A204.1 (cell line): ENCODE measurements at regions not wholly inside any gene's neighbourhood (a gene's known extent, or its start where the extent isn't known, plus 50 kb on each side); places are given as distances from the start of the nearest gene placed in this dataset.
"Not testable (repeated sequence)": the region's sequence is repeated elsewhere in the genome, so short reads cannot be mapped to it uniquely, and the experiment has no call there.

ENCODE experiments used
- FAIRE-seq: peaks from 2 replicates; lab custom pipeline; 2012; peaks lifted over from hg19 to GRCh38; lab: Jason Lieb, UNC

DNA sequence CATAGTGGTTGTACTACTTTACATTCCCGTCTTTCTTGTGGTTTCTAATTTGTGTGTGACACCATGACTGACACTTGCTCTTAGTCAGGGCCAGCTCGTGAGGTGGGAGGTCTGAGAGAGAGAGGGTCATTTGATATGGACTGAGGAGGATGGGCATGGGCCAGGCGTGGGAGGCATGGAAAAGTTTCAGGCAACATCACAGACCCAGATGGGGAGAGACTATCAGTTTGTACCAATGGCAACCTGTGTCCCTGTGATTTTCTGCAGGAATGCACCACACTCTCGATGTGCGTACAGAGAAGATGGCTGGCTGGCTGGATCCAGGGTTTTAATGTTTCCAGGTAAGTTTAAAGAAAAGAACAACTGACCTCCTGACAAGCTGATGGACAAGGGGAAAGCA, 273.6 kb downstream of the CYRIA start:
- FAIRE-seq = no peak

DNA sequence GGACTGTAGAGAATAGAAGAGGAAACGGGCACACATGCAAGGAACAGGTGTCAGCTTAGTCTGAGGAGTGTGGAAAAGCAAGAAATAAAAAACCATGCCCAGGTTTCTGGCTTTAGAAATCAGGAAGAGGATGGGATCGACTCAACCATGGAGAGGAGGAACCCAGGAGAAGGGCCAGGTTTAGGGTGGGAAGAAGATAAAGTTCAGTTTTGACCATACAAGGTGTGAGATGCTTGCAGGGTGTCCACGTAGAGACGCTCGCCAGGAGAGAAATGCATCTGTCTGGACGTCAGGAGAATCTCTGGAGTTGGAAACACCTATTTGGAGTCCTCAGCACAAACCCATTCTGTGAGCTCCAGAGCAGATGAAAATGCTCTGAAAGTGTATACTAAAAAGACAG, 275.1 kb downstream of the CYRIA start:
- FAIRE-seq = no peak

DNA sequence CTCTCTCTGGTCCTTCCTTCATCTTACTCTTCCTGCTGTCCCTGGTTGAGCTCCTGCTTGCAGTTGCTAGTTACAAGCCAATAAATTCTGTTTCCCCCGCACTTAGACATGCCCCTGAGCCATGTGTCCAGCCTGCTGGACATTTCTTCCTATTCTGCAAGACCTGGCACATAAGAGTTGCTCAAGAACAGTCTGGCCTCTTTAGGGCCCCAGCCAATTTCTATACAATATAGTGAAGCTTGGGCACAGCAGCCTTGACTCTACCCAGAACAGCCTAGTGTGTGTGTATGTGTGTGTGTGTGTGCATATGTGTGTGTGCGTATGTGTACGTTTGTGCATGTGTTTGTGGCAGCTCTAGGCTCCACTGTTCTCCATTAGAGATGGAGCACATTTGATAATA, 276.0 kb downstream of the CYRIA start:
- no peak for FAIRE-seq

DNA sequence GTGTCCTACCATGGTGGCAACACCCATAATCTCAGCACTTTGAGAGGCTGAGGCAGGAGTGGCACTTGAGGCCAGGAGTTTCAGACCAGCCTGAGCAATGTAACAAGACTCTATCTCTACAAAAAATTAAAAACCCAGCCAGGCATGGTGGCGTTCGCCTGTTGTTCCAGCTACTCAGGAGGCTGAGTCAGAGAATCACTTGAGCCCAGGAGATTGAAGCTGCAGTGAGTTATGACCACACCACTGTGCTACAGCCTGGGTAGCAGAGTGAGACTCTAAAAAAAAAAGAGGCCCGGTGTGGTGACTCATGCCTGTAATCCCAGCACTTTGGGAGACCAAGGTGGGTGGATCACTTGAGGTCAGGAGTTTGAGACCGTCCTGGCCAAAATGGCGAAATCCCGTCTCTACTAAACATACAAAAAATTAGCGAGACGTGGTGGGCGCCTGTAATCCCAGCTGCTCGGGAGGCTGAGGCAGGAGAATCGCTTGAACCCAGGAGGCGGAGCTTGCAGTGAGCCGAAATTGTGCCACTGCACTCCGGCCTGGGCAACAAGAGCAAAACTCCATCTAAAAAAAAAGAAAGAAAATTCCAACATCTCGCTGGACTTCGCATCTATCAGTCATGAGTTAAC, 277.3 kb downstream of the CYRIA start:
- FAIRE-seq = not testable (repeated sequence)

DNA sequence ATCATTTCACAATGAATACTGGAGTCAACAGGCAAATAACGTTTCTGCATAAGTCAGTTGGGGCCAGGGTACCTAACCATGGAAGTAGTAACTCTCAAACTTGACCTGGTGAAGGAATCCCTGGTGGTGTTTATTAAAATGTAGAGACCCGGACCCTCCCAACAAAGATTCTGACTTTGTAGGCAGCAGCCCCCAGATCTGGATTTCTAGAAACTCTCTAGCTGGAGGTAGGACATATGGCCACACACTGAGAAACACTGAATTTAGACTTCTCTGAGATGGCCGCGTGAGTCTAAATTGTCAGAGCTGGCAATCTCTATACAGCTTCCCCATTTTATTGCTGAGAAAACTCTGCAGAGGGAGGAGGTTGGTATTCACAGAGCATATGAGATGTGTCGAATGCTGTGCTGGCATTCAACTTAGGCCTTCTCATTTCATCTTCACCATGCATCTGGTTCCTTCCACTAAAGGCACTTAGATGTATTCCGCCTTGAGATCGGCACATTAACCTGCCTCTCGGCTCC, 278.1 kb downstream of the CYRIA start:
- FAIRE-seq = no peak

DNA sequence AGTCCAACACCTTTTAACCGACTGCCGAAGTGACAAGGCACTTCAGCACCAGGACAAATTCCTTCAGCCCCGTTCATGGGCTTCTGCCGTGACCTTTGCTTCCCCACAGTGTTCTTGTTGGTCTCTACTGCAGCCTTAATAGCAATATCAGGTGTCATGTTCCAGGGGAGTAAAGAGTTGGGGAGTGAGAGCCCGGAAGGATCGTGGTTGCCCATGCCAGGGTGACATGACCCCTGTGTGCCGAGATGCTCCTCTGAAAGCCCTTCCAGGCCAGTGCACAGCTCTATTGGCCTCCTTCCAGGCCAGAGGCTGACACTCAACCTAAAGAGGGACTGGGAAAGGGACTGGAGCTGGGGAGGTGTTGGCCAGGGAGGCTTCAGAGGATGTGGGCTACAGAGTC, 279.2 kb downstream of the CYRIA start:
- FAIRE-seq = no peak

DNA sequence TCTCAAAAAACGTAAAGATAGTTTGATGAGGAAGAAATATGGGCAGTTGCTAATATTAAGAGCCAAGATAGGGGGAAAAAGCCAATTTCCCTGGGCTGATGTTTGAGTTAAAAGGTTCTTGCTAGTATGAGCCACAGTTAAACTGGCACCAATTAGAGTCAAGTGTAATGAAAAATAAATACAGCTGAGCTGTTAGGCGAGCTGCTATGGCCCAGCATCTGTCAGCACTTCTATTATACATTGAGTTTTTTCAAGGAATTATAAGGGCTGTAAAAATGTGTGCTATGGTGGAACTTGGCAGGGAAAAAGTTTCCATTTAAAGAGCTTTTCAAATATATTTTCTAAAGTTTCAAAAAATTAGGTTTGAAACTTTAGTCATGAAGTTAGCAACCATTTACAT, 279.6 kb downstream of the CYRIA start:
- FAIRE-seq = no peak

DNA sequence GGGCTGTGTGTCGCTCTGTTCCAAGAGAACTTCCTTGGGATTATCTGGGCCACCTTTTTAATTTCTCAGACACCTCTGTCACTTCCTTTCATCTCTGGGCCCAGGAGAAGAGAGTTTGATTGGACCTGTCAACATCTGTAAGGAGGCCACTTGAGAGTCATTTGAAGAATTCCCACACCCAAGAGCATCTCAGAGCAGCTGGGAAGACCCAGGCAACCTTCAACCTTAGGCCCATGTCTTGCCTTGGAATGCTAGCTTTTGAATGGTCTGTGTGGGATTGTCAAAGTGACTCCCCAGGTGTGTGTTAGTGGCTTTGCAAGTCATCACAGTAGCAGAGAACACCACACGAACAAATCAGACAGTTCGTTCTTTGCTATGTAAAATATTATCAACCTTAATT, 280.3 kb downstream of the CYRIA start:
- no peak for FAIRE-seq

DNA sequence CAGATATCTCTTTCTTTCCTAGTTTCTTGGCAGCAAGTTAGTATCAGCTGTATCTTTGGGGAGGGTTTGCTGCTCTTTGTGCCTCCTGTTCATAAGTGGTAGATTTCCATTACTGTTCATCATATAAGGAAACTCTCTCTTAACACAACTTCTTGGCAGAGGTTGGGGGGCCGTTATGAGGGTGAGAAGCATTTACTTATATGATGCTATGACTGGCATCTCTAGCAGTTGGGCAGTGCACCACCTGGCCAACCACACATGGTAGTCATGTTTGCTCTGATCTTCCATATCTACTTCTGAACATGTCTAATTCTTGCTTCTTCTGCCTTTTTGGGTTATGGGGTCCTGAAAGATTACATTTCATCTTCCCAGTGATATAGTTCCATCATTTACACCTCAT, 282.2 kb downstream of the CYRIA start:
- FAIRE-seq = no peak

DNA sequence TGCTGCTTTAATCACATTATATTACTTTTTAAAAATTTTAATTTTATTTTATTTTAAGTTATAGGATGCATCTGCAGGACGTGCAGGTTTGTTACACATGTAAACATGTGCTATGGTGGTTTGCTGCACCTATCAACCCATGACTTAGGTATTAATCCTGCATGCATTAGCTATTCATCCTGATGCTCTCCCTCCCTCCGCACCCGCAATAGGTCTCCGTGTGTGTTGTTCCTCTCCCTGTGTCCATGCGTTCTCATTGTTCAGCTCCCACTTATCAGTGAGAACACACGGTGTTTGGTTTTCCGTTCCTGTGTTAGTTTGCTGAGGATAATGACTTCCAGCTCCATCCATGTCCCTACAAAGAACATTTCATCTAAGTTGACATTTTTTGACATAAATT, 283.2 kb downstream of the CYRIA start:
- no peak for FAIRE-seq

DNA sequence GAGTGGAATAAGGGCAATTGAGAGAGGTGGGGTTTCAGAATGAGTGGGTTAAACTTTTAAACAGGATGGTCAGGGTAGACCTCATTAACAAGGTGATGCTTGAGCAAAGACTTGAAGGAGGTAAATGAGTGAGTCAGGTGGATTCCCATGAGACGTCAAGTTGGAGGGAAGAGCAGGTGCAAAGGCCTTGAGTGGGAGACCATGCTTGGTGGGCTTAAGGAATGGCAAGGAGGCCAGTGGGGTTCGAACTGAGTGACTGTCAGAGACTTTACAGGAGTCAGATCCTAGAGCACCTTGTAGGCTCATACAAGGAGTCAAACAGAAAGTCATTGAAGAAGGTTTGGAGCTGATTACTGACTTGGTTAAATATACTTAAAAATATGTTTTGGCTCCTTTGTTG, 284.1 kb downstream of the CYRIA start:
- no peak for FAIRE-seq

DNA sequence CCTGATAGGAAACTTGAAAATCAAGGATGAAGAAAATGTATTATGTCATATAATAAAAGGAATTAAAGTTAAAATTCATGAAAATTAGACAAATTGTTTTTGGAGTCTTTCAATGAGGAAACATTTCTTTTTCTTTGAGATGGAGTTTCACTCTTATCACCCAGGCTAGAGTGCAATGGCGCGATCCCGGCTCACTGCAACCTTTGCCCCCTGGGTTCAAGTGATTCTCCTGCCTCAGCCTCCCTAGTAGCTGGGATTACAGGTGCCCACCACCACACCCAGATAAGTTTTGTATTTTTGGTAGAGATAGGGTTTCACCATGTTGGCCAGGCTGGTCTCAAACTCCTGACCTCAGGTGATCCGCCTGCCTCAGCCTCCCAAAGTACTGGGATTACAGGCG, 285.7 kb downstream of the CYRIA start:
- FAIRE-seq = not testable (repeated sequence)

DNA sequence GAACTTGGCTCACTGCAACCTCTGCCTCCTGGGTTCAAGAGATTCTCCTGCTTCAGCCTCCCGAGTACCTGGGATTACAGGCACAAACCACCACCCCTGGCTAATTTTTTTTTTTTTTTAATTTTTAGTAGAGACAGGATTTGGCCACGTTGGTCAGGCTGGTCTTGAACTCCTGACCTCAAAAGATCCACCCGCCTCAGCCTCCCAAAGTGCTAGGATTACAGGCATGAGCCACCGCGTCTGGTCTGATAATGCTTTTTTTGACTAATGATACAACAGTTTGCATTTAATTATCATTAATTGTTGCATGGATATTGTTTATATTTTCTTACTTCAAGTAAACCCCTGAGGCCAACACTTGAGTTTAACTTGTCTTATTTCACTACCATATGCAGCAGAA, 286.6 kb downstream of the CYRIA start:
- FAIRE-seq = not testable (repeated sequence)

DNA sequence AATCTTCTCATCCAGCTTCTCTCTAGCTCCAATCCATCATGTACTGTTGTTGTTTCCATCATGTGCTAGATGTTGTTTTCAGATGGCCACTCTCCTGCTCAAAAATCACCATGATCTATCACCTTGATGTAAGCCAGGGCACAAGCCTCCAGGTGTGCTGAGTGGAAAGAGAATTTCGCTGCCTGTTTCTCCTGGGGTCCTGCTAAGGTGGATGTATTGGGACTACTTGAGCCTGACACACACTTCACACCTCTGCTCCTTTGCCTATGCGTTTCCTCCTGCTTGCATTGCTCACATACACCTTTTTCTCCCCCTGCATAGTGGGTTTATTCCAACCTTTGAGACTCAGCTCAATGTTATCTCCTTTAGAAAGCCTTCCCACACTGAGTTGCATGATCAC, 287.6 kb downstream of the CYRIA start:
- FAIRE-seq = no peak

DNA sequence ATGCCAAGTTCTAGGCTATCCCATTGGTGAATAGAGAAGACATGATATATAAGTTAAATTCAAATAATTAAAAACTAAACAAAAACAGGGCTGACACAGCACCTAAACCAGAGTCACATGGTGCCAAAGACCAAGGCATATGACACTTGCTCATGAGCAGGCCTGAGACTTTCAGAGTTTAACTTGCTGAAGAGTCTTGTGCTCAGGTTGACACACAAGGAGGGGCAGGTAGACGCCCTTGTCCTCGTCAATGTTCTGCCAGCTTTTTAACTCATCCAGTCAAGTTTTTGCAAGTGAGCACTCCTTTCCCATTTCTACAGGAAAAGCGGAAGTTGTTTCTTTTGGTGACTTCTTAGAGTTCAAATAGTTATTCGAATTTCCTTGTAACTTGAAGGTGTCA, 289.7 kb downstream of the CYRIA start:
- no peak for FAIRE-seq

DNA sequence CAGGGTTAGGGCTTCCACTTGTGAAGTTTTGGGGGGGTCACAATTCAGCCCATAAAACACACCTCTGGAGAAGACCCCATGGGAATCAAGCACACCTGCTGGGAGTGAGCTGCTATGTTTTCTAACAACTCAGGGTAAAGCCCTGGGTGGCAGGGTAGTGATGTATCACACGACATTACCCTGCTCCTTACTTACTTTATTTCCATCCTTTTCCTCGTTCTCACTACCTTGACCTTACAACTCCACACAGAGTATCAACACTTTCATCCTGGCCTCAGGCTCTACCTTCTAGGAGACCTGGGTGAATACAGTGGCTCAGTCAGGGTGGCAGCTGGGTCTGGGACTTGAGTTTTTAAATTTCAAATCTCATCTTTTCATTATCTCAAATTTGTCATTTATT, 290.3 kb downstream of the CYRIA start:
- no peak for FAIRE-seq

DNA sequence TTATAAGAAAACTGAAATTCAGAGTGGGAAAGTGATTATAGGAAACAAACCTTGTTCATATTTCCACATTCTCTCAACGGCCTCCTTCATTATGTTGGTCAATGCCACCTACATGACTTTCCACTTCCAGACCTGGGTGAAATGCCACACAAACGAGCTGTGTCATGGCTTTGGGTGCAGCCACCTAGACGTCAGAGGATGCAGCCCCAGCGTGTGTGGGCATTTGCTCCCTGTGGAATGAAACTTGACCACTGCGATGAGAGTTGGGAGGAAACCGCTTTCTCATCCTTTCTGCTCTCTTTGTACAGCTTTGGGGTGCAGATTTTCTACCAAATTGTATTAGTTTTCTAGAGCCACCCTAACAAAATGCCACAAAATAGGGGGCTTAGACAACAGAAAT, 291.0 kb downstream of the CYRIA start:
- FAIRE-seq = no peak

DNA sequence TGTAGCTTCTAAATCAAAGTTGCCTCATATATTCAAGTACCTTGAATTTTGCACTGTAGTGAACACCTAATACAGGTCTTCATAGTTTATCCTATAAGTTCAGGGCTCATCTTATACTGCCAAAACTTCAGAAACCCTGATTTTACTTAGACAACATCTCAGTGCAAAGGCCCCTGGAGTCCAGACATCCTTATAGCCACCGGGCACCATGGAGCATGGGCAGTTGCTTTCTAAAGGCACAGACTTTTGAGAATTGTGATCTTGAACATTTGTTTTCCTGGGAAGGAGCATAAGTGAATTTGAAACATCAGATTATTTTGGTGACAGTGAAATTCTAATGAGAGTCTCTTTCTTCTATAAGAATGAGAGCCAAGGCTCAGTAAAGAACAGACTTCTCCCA, 292.3 kb downstream of the CYRIA start:
- no peak for FAIRE-seq

DNA sequence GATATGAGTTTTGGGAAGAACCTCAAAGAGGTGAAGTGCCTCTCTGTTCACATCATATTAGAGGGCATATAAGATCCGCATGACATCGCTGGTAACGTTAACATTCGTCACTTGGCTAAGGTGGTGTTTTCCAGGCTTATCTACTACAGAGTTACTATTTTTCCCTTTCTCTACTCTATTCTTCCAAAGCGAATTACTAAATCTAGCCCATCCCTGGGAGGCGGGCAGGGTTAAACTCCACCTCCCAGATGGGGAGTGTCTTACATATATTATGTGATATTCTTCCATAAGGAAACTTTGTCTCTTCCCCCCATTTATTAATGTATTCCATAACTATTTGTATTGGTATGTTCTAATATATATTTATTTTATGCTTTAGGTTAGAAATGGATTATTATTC, 293.9 kb downstream of the CYRIA start:
- no peak for FAIRE-seq

DNA sequence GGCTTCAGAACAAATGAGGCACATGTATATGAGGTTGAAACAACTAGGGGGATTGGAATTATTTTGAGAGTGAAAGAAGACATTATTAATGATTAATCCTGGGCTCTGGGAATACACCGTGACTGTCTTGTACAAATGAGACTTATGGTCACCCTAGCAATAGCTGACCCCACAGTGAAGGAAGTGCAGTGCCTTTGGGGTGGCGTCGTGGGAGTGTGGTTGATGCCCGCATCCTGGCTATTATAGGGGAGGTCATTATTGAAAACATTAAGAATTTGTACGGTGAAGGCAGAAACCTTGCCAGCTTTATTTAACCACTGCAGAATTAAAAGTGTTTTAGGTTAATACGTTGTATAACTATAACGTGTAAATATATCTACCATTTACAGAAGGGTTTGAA, 296.7 kb downstream of the CYRIA start:
- FAIRE-seq = no peak

DNA sequence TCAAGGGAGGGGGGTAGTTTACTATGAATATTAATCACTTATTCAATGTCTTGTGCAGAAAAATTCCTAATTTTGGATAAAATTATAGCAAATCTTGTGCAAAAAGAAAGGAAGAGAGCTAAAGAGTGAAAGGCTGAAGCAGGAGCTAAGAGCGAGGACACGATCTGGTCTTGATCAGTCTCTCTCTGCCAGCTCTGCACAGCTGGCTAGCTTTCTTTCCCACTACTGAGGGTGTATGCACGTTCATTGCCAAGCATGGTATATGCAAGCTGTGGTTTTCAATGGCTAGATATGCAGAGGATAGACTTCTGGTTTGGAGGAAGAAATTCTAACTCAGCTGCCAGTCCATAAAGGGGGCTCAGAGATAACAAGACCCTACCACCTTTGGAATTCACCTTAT, 297.3 kb downstream of the CYRIA start:
- no peak for FAIRE-seq

DNA sequence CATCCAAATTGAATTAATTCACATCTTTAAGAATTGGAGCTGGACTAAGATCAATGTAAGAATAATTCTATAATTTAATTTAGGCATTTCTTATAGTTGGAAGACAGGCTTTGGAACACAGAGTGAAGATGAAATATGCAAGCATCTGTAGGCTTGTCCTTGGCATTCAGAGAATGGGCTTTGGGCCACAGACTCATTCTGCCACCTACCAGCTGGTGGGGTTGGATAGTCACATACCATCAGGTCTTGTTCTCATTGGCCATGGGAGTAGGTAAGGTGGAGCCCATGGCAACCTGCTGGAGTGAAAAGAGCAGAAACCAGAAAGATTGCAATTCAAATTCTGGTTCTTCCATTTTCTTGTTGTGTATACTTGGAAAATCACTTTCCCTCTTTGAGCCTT, 300.3 kb downstream of the CYRIA start:
- no peak for FAIRE-seq

DNA sequence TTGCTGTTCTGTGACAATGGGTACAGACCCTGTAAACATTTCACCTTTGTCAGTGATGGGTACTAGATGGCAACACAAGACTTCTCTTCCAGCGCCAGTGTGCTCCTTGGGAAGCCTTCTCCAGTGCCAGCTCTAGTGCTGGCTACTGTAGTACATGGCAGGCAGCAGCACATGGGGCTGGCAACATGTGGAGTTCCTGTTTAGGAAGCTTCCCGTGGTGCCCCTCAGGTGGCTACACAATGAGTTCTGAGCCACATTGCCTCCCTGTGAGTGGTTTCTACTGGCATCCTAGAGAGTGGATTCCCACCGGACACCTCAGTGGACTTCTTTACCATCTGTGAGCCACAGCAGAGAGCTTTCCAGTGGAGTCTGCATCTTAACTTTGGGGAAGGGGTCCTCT, 302.1 kb downstream of the CYRIA start:
- FAIRE-seq = no peak

DNA sequence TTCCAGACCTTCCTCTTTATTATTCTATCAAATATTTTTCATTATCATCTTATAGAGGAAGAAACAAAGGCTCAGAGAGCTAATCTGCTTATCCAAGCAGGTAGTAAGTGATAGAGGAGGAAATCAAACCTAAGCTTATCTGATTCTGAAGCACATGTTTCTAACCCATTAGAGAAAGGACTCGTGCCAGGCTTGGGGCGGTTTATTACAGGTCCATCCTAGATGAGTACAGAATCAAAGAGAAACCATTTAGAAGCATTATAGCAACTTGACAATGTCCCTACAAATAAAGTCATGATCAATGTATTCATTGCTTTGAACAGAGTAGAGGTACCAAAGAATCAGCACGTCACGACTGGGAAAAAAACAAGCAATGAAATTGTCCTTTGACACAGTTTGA, 303.0 kb downstream of the CYRIA start:
- no peak for FAIRE-seq
